Smooth muscle cell (in vitro differentiated cells): ENCODE measurements at regions not wholly inside any gene's neighbourhood (a gene's known extent, or its start where the extent isn't known, plus 50 kb on each side); places are given as distances from the start of the nearest gene placed in this dataset.

Source experiments
- DNase-seq: peaks from one replicate; lab custom pipeline; 2025; ENCODE audit not compliant: unreplicated experiment; lab: John Stamatoyannopoulos, UW
- H2AFZ ChIP-seq: fragments of 200-600 bp; sonication (generic); 2 replicates; pipeline ENCODE4 v1.6.0; 2016; ENCODE audit warnings: antibody characterized with exemption, low read depth, mild to moderate bottlenecking
- H3F3A ChIP-seq: fragments of 200-600 bp; sonication (generic); 2 replicates; pipeline ENCODE4 v1.6.0; 2017; ENCODE audit warnings: antibody characterized with exemption, low read depth
- H3K27ac ChIP-seq: fragments of 200-600 bp; sonication (generic); 2 replicates; pipeline ENCODE4 v1.5.1; 2016; ENCODE audit warnings: low read depth, mild to moderate bottlenecking
- H3K27me3 ChIP-seq: fragments of 200-600 bp; sonication (generic); 2 replicates; pipeline ENCODE4 v1.6.1; 2016; ENCODE audit warnings: low read depth, mild to moderate bottlenecking
- H3K36me3 ChIP-seq: fragments of 200-600 bp; sonication (generic); 2 replicates; pipeline ENCODE4 v1.5.1; 2016; ENCODE audit warnings: low read depth
- H3K4me1 ChIP-seq: fragments of 200-600 bp; sonication (generic); 2 replicates; pipeline ENCODE4 v1.5.1; 2016; ENCODE audit warnings: low read depth
- H3K4me2 ChIP-seq: fragments of 200-600 bp; sonication (generic); 2 replicates; pipeline ENCODE4 v1.6.0; 2016; ENCODE audit warnings: mild to moderate bottlenecking
- H3K4me3 ChIP-seq: fragments of 200-600 bp; sonication (generic); 2 replicates; pipeline ENCODE4 v1.5.1; 2016; ENCODE audit warnings: mild to moderate bottlenecking
- H3K79me2 ChIP-seq: fragments of 200-600 bp; sonication (generic); 2 replicates; pipeline ENCODE4 v1.6.0; 2016; ENCODE audit warnings: low read depth, mild to moderate bottlenecking
- H3K9ac ChIP-seq: fragments of 200-600 bp; sonication (generic); 2 replicates; pipeline ENCODE4 v1.6.0; 2016; ENCODE audit warnings: low read depth
- H3K9me3 ChIP-seq: fragments of 200-600 bp; sonication (generic); replicated peaks from 2 replicates; pipeline ENCODE4 v1.5.1; 2016; ENCODE audit warnings: low read depth
- H4K20me1 ChIP-seq: fragments of 200-600 bp; sonication (generic); 2 replicates; pipeline ENCODE4 v1.6.0; 2016; ENCODE audit warnings: low read depth
- CTCF ChIP-seq: fragments of 200-600 bp; sonication (generic); IDR thresholded peaks from 2 replicates; pipeline ENCODE4 v1.5.1; 2017; ENCODE audit warnings: borderline replicate concordance, mild to moderate bottlenecking, antibody characterized with exemption; ENCODE audit not compliant: insufficient read depth, poor library complexity, severe bottlenecking
- WGBS: methylation state at CpG from one replicate; pipeline ENCODE4 v1.1.7; 2016; ENCODE audit warnings: low lambda C conversion rate; 5-methylcytosine and 5-hydroxymethylcytosine counted together

GRCh38 chr12:125360540-125360939 lies 295.3 kb downstream of the AACS start:
- 75% methylated on average over 4 of the region's 4 CpGs for WGBS
- no peak for DNase-seq
- Histone ChIP-seq H3F3A (no peaks in the 10 kb centered on the region), H2AFZ (no peak overlapping the region), H4K20me1 (no peaks in the 10 kb centered on the region), H3K4me3 (no peak overlapping the region), H3K9me3 (no peaks in the 10 kb centered on the region), H3K27me3 (no peaks in the 10 kb centered on the region), H3K27ac (no peak overlapping the region), H3K9ac (no peak overlapping the region), H3K79me2 (no peaks in the 10 kb centered on the region), H3K36me3 (no peaks in the 10 kb centered on the region), H3K4me1 (no peaks in the 10 kb centered on the region), H3K4me2 (no peak overlapping the region)
- TF ChIP-seq CTCF, result no peak

GRCh38 chr12:125371033-125371432 lies 305.8 kb downstream of the AACS start:
- no peak for DNase-seq
- Histone ChIP-seq H3K4me1 (no peaks in the 10 kb centered on the region), H3K79me2 (no peaks in the 10 kb centered on the region), H3K9me3 (no peaks in the 10 kb centered on the region), H3K4me2 (no peak overlapping the region), H3F3A (no peaks in the 10 kb centered on the region), H2AFZ (no peak overlapping the region), H3K4me3 (no peak overlapping the region), H4K20me1 (no peaks in the 10 kb centered on the region), H3K36me3 (no peaks in the 10 kb centered on the region), H3K27ac (no peak overlapping the region), H3K27me3 (no peaks in the 10 kb centered on the region), H3K9ac (no peak overlapping the region)
- 80% methylated on average over 4 of the region's 4 CpGs for WGBS
- TF ChIP-seq CTCF, result no peak

GRCh38 chr12:125372085-125372484 lies 306.9 kb downstream of the AACS start:
- H3F3A ChIP-seq, result no peaks in the 10 kb centered on the region
- H3K4me2 ChIP-seq, result no peak overlapping the region
- TF ChIP-seq CTCF, result no peak
- no peaks in the 10 kb centered on the region for H3K4me1 ChIP-seq
- H3K27me3 ChIP-seq, result no peaks in the 10 kb centered on the region
- no peak overlapping the region for H2AFZ ChIP-seq
- H3K36me3 ChIP-seq, result no peaks in the 10 kb centered on the region
- H4K20me1 ChIP-seq, result no peaks in the 10 kb centered on the region
- H3K4me3 ChIP-seq, result no peak overlapping the region
- no peak overlapping the region for H3K27ac ChIP-seq
- no peaks in the 10 kb centered on the region for H3K9me3 ChIP-seq
- 88% methylated on average over 4 of the region's 4 CpGs for WGBS
- H3K79me2 ChIP-seq, result no peaks in the 10 kb centered on the region
- no peak for DNase-seq
- no peak overlapping the region for H3K9ac ChIP-seq

- Histone ChIP-seq H3K4me3 (no peak overlapping the region), H3K36me3 (no peaks in the 10 kb centered on the region), H3K9me3 (no peaks in the 10 kb centered on the region), H3K9ac (no peak overlapping the region), H4K20me1 (no peaks in the 10 kb centered on the region), H3K27ac (no peak overlapping the region), H3K27me3 (no peaks in the 10 kb centered on the region), H3K79me2 (no peaks in the 10 kb centered on the region), H3F3A (no peaks in the 10 kb centered on the region), H2AFZ (no peak overlapping the region), H3K4me2 (no peak overlapping the region), H3K4me1 (no peaks in the 10 kb centered on the region)
- no peak for TF ChIP-seq CTCF
- 75% methylated on average over 6 of the region's 6 CpGs for WGBS
- no peak for DNase-seq
Observed at GRCh38 chr12:125373375-125373774, 308.1 kb downstream of the AACS start.
